ENCODE measurements at regions not wholly inside any gene's neighbourhood (a gene's known extent, or its start where the extent isn't known, plus 50 kb on each side); places are given as distances from the start of the nearest gene placed in this dataset.

DNA sequence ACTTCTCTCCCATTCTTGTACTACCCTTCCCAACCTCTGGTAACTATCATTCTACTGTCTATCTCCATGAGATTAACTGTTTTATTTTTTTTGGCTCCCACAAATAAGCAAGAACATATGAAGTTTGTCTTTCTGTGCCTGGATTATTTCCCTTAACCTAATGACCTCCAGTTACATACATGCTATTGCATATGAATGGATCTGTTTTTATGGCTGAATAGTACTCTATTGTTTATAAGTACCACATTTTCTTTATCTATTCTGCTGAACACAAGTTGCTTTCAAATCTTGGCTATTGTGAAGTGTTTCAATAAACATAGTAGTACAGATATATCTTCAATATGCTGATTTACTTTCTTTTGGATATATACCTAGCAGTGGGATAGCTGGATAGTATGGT is 376.6 kb upstream of the KCND2 start:
- no peaks in the 10 kb centered on the region for H3K4me1 ChIP-seq (ENCODE audit: low read length)
- no peaks in the 10 kb centered on the region for H3K27me3 ChIP-seq (ENCODE audit: low read depth, low read length)
- no peak overlapping the region for H3K4me2 ChIP-seq (ENCODE audit: low read length)
- H2AFZ ChIP-seq (ENCODE audit: low read depth, low read length): no peak overlapping the region
- H4K20me1 ChIP-seq (ENCODE audit: insufficient read depth, low read length): no peaks in the 10 kb centered on the region
- H3K36me3 ChIP-seq (replicated peaks; ENCODE audit: low read depth, low read length): no peaks in the 10 kb centered on the region
- no peak overlapping the region for H3K27ac ChIP-seq (ENCODE audit: low read length)
- H3K9ac ChIP-seq (ENCODE audit: low read length): no peak overlapping the region
- no peaks in the 10 kb centered on the region for H3K9me3 ChIP-seq (ENCODE audit: insufficient read depth, low read length)
- TF ChIP-seq, protein P1, sequence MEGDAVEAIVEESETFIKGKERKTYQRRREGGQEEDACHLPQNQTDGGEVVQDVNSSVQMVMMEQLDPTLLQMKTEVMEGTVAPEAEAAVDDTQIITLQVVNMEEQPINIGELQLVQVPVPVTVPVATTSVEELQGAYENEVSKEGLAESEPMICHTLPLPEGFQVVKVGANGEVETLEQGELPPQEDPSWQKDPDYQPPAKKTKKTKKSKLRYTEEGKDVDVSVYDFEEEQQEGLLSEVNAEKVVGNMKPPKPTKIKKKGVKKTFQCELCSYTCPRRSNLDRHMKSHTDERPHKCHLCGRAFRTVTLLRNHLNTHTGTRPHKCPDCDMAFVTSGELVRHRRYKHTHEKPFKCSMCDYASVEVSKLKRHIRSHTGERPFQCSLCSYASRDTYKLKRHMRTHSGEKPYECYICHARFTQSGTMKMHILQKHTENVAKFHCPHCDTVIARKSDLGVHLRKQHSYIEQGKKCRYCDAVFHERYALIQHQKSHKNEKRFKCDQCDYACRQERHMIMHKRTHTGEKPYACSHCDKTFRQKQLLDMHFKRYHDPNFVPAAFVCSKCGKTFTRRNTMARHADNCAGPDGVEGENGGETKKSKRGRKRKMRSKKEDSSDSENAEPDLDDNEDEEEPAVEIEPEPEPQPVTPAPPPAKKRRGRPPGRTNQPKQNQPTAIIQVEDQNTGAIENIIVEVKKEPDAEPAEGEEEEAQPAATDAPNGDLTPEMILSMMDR (IDR thresholded peaks at IDR 0.05; ENCODE audit: low read depth, low read length): no peak
- TF ChIP-seq EZH2phosphoT487 (IDR thresholded peaks at IDR 0.05; ENCODE audit: low read depth): no peak
- H3K4me3 ChIP-seq (ENCODE audit: low read length): no peak overlapping the region
- no peaks in the 10 kb centered on the region for H3K79me2 ChIP-seq (ENCODE audit: low read length)

DNA sequence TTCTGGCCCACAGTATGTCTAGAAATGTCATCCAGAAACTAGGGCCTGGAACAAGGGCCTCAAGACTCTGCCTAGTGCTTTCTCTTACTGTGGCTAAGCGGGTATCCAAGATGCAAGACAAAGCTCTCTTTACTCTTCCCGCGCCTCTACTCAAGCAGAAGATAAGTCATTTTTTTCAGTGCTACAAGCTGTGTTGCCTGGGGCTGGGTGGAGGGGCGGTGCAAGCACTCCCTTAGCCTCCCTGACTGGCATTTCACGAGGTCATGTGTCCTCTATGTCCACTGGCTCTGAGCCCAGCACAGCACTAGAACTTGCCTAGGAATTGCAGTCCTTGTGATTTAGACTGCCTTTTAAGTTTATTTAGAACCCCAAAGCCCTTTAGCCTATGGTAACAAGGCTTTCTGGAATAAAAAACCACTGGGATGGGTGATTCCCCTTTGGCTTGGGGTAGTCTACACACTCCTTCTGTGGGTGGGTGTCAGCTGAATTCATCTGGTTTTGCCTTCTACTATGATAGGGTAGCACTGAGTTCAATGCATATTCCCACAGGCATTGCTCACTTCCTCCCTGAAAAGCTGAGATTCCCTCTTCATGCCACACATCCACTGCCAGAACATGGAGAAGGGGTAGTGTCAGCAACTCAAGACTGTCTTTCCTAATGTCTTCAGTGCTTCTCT is 371.8 kb upstream of the KCND2 start:
- no peak overlapping the region for H3K9ac ChIP-seq (ENCODE audit: low read length)
- no peak overlapping the region for H2AFZ ChIP-seq (ENCODE audit: low read depth, low read length)
- no peaks in the 10 kb centered on the region for H3K9me3 ChIP-seq (ENCODE audit: insufficient read depth, low read length)
- no peaks in the 10 kb centered on the region for H3K27me3 ChIP-seq (ENCODE audit: low read depth, low read length)
- H3K27ac ChIP-seq (ENCODE audit: low read length): no peak overlapping the region
- H3K36me3 ChIP-seq (replicated peaks; ENCODE audit: low read depth, low read length): no peaks in the 10 kb centered on the region
- no peak overlapping the region for H3K4me2 ChIP-seq (ENCODE audit: low read length)
- no peaks in the 10 kb centered on the region for H4K20me1 ChIP-seq (ENCODE audit: insufficient read depth, low read length)
- no peaks in the 10 kb centered on the region for H3K4me1 ChIP-seq (ENCODE audit: low read length)
- no peak for TF ChIP-seq EZH2phosphoT487 (IDR thresholded peaks at IDR 0.05; ENCODE audit: low read depth)
- TF ChIP-seq, protein P1 (IDR thresholded peaks at IDR 0.05; ENCODE audit: low read depth, low read length): no peak
- H3K79me2 ChIP-seq (ENCODE audit: low read length): no peaks in the 10 kb centered on the region
- no peak overlapping the region for H3K4me3 ChIP-seq (ENCODE audit: low read length)

DNA sequence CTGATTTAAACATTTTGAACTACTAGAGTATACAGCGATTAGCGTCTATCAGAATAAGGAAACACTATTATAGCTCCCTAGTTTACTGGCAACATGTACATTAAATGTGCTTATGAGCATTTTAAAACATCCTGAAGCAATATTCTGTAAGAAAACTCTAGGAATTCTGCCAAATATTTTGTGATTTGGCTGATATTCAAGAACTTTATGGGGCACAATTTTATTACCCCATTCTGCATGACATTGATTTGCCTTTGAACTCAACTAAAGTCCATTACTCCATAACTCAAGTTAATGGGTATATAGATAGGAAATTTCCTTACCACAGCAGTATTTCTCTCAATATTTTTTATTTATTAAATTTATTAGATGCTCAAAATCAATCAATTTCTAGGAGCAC is 369.9 kb upstream of the KCND2 start:
- Histone ChIP-seq H3K4me2 (ENCODE audit: low read length) (no peak overlapping the region), H3K27ac (ENCODE audit: low read length) (no peak overlapping the region), H3K4me3 (ENCODE audit: low read length) (no peak overlapping the region), H3K79me2 (ENCODE audit: low read length) (no peaks in the 10 kb centered on the region), H3K27me3 (ENCODE audit: low read depth, low read length) (no peaks in the 10 kb centered on the region), H3K4me1 (ENCODE audit: low read length) (no peaks in the 10 kb centered on the region), H3K9me3 (ENCODE audit: insufficient read depth, low read length) (no peaks in the 10 kb centered on the region), H2AFZ (ENCODE audit: low read depth, low read length) (no peak overlapping the region), H3K36me3 (replicated peaks; ENCODE audit: low read depth, low read length) (no peaks in the 10 kb centered on the region), H3K9ac (ENCODE audit: low read length) (no peak overlapping the region), H4K20me1 (ENCODE audit: insufficient read depth, low read length) (no peaks in the 10 kb centered on the region)
- TF ChIP-seq, protein P1 (IDR thresholded peaks at IDR 0.05; ENCODE audit: low read depth, low read length): no peak
- no peak for TF ChIP-seq EZH2phosphoT487 (IDR thresholded peaks at IDR 0.05; ENCODE audit: low read depth)

DNA sequence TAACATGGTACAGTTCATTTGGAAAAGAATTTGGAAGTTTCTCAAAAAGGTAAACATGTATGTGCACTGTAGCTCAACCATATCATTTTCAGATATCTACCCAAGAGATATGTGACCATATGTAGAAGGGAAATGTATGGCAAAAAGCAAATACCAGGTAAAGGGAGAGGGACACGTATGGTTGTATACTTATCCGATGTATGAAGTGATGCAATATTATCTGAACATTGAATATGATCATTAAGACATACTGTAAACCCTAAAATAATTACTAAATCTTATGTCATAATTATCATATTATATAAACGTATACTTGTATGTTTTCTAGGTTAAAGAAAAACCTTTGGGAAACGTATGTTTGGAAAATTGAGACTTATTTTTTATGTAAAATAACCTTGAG is 367.5 kb upstream of the KCND2 start:
- TF ChIP-seq, protein P1 (IDR thresholded peaks at IDR 0.05; ENCODE audit: low read depth, low read length): no peak
- TF ChIP-seq EZH2phosphoT487 (IDR thresholded peaks at IDR 0.05; ENCODE audit: low read depth): no peak
- Histone ChIP-seq H4K20me1 (ENCODE audit: insufficient read depth, low read length) (no peaks in the 10 kb centered on the region), H3K4me3 (ENCODE audit: low read length) (no peak overlapping the region), H3K4me2 (ENCODE audit: low read length) (no peak overlapping the region), H3K27me3 (ENCODE audit: low read depth, low read length) (no peaks in the 10 kb centered on the region), H3K27ac (ENCODE audit: low read length) (no peak overlapping the region), H3K9me3 (ENCODE audit: insufficient read depth, low read length) (no peaks in the 10 kb centered on the region), H2AFZ (ENCODE audit: low read depth, low read length) (no peak overlapping the region), H3K79me2 (ENCODE audit: low read length) (no peaks in the 10 kb centered on the region), H3K4me1 (ENCODE audit: low read length) (no peaks in the 10 kb centered on the region), H3K9ac (ENCODE audit: low read length) (no peak overlapping the region), H3K36me3 (replicated peaks; ENCODE audit: low read depth, low read length) (no peaks in the 10 kb centered on the region)

Data from OCI-LY3 (cell line).